HL-60 (cell line): ENCODE measurements at regions not wholly inside any gene's neighbourhood (a gene's known extent, or its start where the extent isn't known, plus 50 kb on each side); places are given as distances from the start of the nearest gene placed in this dataset.

Source experiments
- CTCF ChIP-seq: IDR thresholded peaks from one replicate; pipeline ENCODE4 v1.5.1; 2011; ENCODE audit warnings: low read length, control low read depth, inconsistent platforms; ENCODE audit not compliant: insufficient read depth
- POLR2AphosphoS5 ChIP-seq: IDR thresholded peaks from 2 replicates; pipeline ENCODE4 v1.6.1; 2012; ENCODE audit warnings: low read depth
- REST ChIP-seq: IDR thresholded peaks from 2 replicates; pipeline ENCODE4 v1.6.1; 2012; ENCODE audit warnings: low read depth; ENCODE audit not compliant: insufficient replicate concordance

DNA sequence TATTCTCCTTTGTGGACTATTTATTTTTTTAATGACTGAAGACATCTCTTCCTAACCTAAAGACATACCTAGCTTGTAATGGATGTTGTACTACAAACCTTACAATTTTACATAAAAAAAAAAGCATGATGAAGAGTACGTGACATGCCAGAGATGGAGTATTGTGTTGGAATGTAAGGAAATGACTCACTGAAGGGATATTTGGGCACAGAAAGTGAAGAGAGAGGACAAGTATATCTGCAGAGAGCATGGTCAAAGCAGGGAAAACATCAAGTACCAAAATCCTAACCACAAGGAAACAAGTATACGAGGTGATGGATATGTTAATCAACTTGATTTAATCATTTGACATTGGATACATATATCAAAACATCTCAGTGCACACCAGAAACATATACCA, 1051.4 kb upstream of the PRKX start:
- TF ChIP-seq POLR2AphosphoS5: no peak
- no peak for TF ChIP-seq CTCF
- TF ChIP-seq REST: no peak
